K562 (cell line): ENCODE measurements at regions not wholly inside any gene's neighbourhood (a gene's known extent, or its start where the extent isn't known, plus 50 kb on each side); places are given as distances from the start of the nearest gene placed in this dataset.

Source experiments
- ATAC-seq: fragments of 200-7000 bp; cut with Tn5 transposase; 3 replicates; pipeline ENCODE4 v1.9.1; 2020; ENCODE audit warnings: moderate library complexity
- BruUV-seq: library from RNA; stranded (reverse); fragments of 400-500 nt; replicated peaks from 2 replicates; lab custom pipeline; 2021; lab: Mats Ljungman, UMichigan
- CTCF ChIA-PET: fragments of 300-600 bp; formaldehyde crosslinking; extraction: SDS; loops from one replicate; lab custom pipeline; 2021; ENCODE audit warnings: low intra/inter-chr PET ratio; lab: Yijun Ruan, JAX
- POLR2A ChIA-PET: fragments of 300-600, 350-650 bp; sonication (Branson Sonifier 250); formaldehyde crosslinking; extraction: SDS; loops from one replicate; lab custom pipeline; 2021; ENCODE audit warnings: antibody characterized with exemption, inconsistent platforms; lab: Yijun Ruan, JAX
- DNase-seq, 4 experiments: peaks; one replicate each; pipeline versions ENCODE4 v3.0.0 to v3.0.0-alpha.2; 2011 to 2018; ENCODE audit warnings: low spot score in 3 of 4, mixed read lengths in 3 of 4; ENCODE audit errors: extremely low read depth in 1 of 4
- FAIRE-seq: peaks from 2 replicates; lab custom pipeline; 2011; peaks lifted over from hg19 to GRCh38; lab: Jason Lieb, UNC
- H2AFZ ChIP-seq: 2 replicates; pipeline ENCODE4 v1.6.0; 2011; ENCODE audit warnings: low read depth, low read length, control low read depth, inconsistent platforms
- H3K27ac ChIP-seq: fragments of 200-600 bp; 3 replicates; pipeline ENCODE4 v1.8.0; 2011; ENCODE audit warnings: low read depth, mild to moderate bottlenecking, control low read depth, inconsistent platforms, low read length, moderate library complexity, mixed read lengths; ENCODE audit errors: extremely low read depth
- H3K27me3 ChIP-seq, 2 experiments: fragments of 300-600 bp in 1 of 2; 2 replicates in 1 of 2; 3 replicates in 1 of 2; pipeline versions ENCODE4 v1.6.0 to v1.8.0; 2011; ENCODE audit warnings: inconsistent platforms in 2 of 2, low read length in 2 of 2, mild to moderate bottlenecking in 1 of 2, mixed read lengths in 1 of 2, moderate library complexity in 1 of 2; ENCODE audit not compliant: control insufficient read depth in 2 of 2, insufficient read depth in 2 of 2
- H3K36me3 ChIP-seq: fragments of 300-600 bp; 3 replicates; pipeline ENCODE4 v1.8.0; 2011; ENCODE audit warnings: mild to moderate bottlenecking, low read length, inconsistent platforms; ENCODE audit not compliant: control insufficient read depth, insufficient read depth
- H3K4me1 ChIP-seq, 2 experiments: fragments of 200-600 bp in 1 of 2; replicated peaks in 1 of 2; 2 replicates in 1 of 2; 3 replicates in 1 of 2; pipeline versions ENCODE4 v1.5.1 to v1.8.0; 2011; ENCODE audit warnings: inconsistent platforms in 2 of 2, low read length in 2 of 2, mild to moderate bottlenecking in 1 of 2, mixed read lengths in 1 of 2, moderate library complexity in 1 of 2; ENCODE audit not compliant: control insufficient read depth in 2 of 2, insufficient read depth in 2 of 2
- H3K4me2 ChIP-seq: 2 replicates; pipeline ENCODE4 v1.6.1; 2011; ENCODE audit warnings: low read length, control low read depth, inconsistent platforms, mixed read lengths; ENCODE audit not compliant: insufficient read depth
- H3K4me3 ChIP-seq: fragments of 200-600 bp; sonication (generic), shearing (Covaris generic); 2 replicates; pipeline ENCODE4 v1.5.1; 2016; ENCODE audit warnings: control low read depth, inconsistent platforms
- H3K79me2 ChIP-seq: fragments of 200-600 bp; 3 replicates; pipeline ENCODE4 v1.8.0; 2011; ENCODE audit warnings: low read length, inconsistent platforms; ENCODE audit not compliant: control insufficient read depth, insufficient read depth
- H3K9ac ChIP-seq, 2 experiments: 2 replicates each; pipeline versions ENCODE4 v1.6.0 to v1.6.1; 2011; ENCODE audit warnings: low read depth in 2 of 2, low read length in 2 of 2, control low read depth in 1 of 2, inconsistent platforms in 1 of 2, mild to moderate bottlenecking in 1 of 2, mixed read lengths in 1 of 2; ENCODE audit not compliant: insufficient read depth in 1 of 2
- H3K9me1 ChIP-seq: one replicate; pipeline ENCODE4 v1.6.0; 2011; ENCODE audit warnings: inconsistent platforms, mild to moderate bottlenecking, low read length, moderate library complexity; ENCODE audit not compliant: control insufficient read depth, insufficient read depth
- H3K9me3 ChIP-seq: replicated peaks from 2 replicates; pipeline ENCODE4 v1.5.1; 2011; ENCODE audit warnings: low read depth, low read length, inconsistent platforms; ENCODE audit not compliant: control insufficient read depth, insufficient read depth
- H4K20me1 ChIP-seq: replicated peaks from 2 replicates; pipeline ENCODE4 v1.6.1; 2011; ENCODE audit warnings: low read length, inconsistent platforms, mixed read lengths; ENCODE audit not compliant: control insufficient read depth, insufficient read depth
- DIDO1 ChIP-seq: fragments of 450-650 bp; IDR thresholded peaks from 2 replicates; pipeline ENCODE4 v1.6.1; 2016; ENCODE audit warnings: low read depth, missing biosample characterization, missing genetic modification characterization
- E2F3 ChIP-seq: fragments of 250-450 bp; sonication (Bioruptor Pico); IDR thresholded peaks from 2 replicates; pipeline ENCODE4 v1.4.0; 2020; ENCODE audit warnings: mild to moderate bottlenecking
- GATA2 ChIP-seq: sonication (generic); formaldehyde crosslinking; IDR thresholded peaks from 2 replicates; pipeline ENCODE4 v1.4.0; 2020; ENCODE audit warnings: mild to moderate bottlenecking, missing genetic modification reagents
- ILF3 ChIP-seq: fragments of 450-650 bp; IDR thresholded peaks from 2 replicates; pipeline ENCODE4 v1.6.1; 2018; ENCODE audit warnings: antibody characterized with exemption, mild to moderate bottlenecking, moderate library complexity, borderline replicate concordance
- MEF2A ChIP-seq: IDR thresholded peaks from 2 replicates; pipeline ENCODE4 v1.6.1; 2011; ENCODE audit warnings: low read depth, mild to moderate bottlenecking, low read length, moderate library complexity; ENCODE audit not compliant: control insufficient read depth
- PHF8 ChIP-seq: fragments of 200-600 bp; sonication (generic); IDR thresholded peaks from 2 replicates; pipeline ENCODE4 v1.6.1; 2012; ENCODE audit warnings: mixed run types, mild to moderate bottlenecking, inconsistent platforms, low read length, moderate library complexity, borderline replicate concordance
- PURB ChIP-seq: sonication (generic); formaldehyde crosslinking; IDR thresholded peaks from 2 replicates; pipeline ENCODE4 v1.9.0; 2021; ENCODE audit warnings: low read depth, mild to moderate bottlenecking, missing genetic modification reagents
- ZBTB43 ChIP-seq: sonication (generic); formaldehyde crosslinking; IDR thresholded peaks from 2 replicates; pipeline ENCODE4 v1.8.0; 2023; ENCODE audit warnings: mild to moderate bottlenecking, missing genetic modification reagents
- ZNF239 ChIP-seq: fragments of 250-450 bp; sonication (Bioruptor Pico); IDR thresholded peaks from 2 replicates; pipeline ENCODE4 v1.4.0; 2020; ENCODE audit warnings: mild to moderate bottlenecking
- ZNF644 ChIP-seq: fragments of 200-800 bp; sonication (Bioruptor generic); IDR thresholded peaks from 2 replicates; pipeline ENCODE4 v1.6.1; 2016; ENCODE audit warnings: low read depth, missing genetic modification characterization, missing compliant biosample characterization
- ZNF695 ChIP-seq: fragments of 450-650 bp; formaldehyde crosslinking; IDR thresholded peaks from 2 replicates; pipeline ENCODE4 v1.4.0; 2020; ENCODE audit warnings: mild to moderate bottlenecking, moderate library complexity
- in situ Hi-C: fragments of 300-500 bp; cut with MboI; formaldehyde crosslinking; loops from 4 replicates; pipeline ENCODE4 v1.15.0; 2018; ENCODE audit warnings: inconsistent platforms, mixed read lengths
- intact Hi-C: fragments of 100-400 bp; cut with micrococcal nuclease; formaldehyde crosslinking; loops from 2 replicates; pipeline ENCODE4 v1.14.2; 2022
- TF ChIP-seq, protein P1 (sequence below): IDR thresholded peaks from 2 replicates; pipeline ENCODE4 v1.6.1; 2014; ENCODE audit warnings: antibody characterized with exemption

- in situ Hi-C loops, result no loop called here
- H3K9me3 ChIP-seq, result no peaks in the 10 kb centered on the region
- H3K27me3 ChIP-seq, result no peaks in the 10 kb centered on the region
- POLR2A ChIA-PET, result no interaction called here
- H3K79me2 ChIP-seq, result no peaks in the 10 kb centered on the region
- DNase-seq (no peak), FAIRE-seq (no peak), ATAC-seq (no peak)
- H3K4me1 ChIP-seq, result no peaks in the 10 kb centered on the region
- H4K20me1 ChIP-seq, result no peaks in the 10 kb centered on the region
- no peak overlapping the region for H3K27ac ChIP-seq
- intact Hi-C loops, result no loop called here
- no peaks in the 10 kb centered on the region for H3K9me1 ChIP-seq
- BruUV-seq, result no TSS peak
- no peaks in the 10 kb centered on the region for H3K36me3 ChIP-seq
- no peak overlapping the region for H3K4me2 ChIP-seq
- no peak overlapping the region for H3K4me3 ChIP-seq
- no peak for TF ChIP-seq ZBTB43 (CRISPR knock-in tag)
- TF ChIP-seq PURB (CRISPR knock-in tag), result no peak
- TF ChIP-seq MEF2A, result no peak
- TF ChIP-seq ZNF695 (CRISPR knock-in tag), result no peak
- TF ChIP-seq PHF8, result no peak
- TF ChIP-seq ZNF239 (CRISPR knock-in tag), result no peak
- TF ChIP-seq GATA2 (CRISPR knock-in tag), result no peak
- no peak for TF ChIP-seq DIDO1 (tag)
- no peak for TF ChIP-seq E2F3 (CRISPR knock-in tag)
- TF ChIP-seq, protein P1, sequence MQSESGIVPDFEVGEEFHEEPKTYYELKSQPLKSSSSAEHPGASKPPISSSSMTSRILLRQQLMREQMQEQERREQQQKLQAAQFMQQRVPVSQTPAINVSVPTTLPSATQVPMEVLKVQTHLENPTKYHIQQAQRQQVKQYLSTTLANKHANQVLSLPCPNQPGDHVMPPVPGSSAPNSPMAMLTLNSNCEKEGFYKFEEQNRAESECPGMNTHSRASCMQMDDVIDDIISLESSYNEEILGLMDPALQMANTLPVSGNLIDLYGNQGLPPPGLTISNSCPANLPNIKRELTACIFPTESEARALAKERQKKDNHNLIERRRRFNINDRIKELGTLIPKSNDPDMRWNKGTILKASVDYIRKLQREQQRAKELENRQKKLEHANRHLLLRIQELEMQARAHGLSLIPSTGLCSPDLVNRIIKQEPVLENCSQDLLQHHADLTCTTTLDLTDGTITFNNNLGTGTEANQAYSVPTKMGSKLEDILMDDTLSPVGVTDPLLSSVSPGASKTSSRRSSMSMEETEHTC, result no peak
- TF ChIP-seq ILF3, result no peak
- no peak for TF ChIP-seq ZNF644 (tag)
- no peak overlapping the region for H2AFZ ChIP-seq
- CTCF ChIA-PET, result no interaction called here
- H3K9ac ChIP-seq, result no peak overlapping the region
Observed at GRCh38 chr21:16402752-16403151, 673.0 kb downstream of the USP25 start.
